SK-N-SH treated with all-trans-retinoic acid at 6 μM for 48 hours (cell line): ENCODE measurements at regions not wholly inside any gene's neighbourhood (a gene's known extent, or its start where the extent isn't known, plus 50 kb on each side); places are given as distances from the start of the nearest gene placed in this dataset.

Experiments used
- ESRRG ChIP-seq: fragments of 250-450 bp; sonication (Bioruptor Pico); IDR thresholded peaks from 2 replicates; pipeline ENCODE4 v1.6.1; 2021; ENCODE audit warnings: mild to moderate bottlenecking
- OSR1 ChIP-seq: fragments of 250-450 bp; sonication (Bioruptor Pico); IDR thresholded peaks from 2 replicates; pipeline ENCODE4 v1.8.0; 2022; ENCODE audit warnings: moderate library complexity, mild to moderate bottlenecking, inconsistent platforms
- PATZ1 ChIP-seq: fragments of 250-450 bp; sonication (Bioruptor Pico); IDR thresholded peaks from 2 replicates; pipeline ENCODE4 v1.8.0; 2020; ENCODE audit warnings: mild to moderate bottlenecking, moderate library complexity, borderline replicate concordance
- PPARA ChIP-seq: fragments of 250-450 bp; sonication (Bioruptor Pico); IDR thresholded peaks from 2 replicates; pipeline ENCODE4 v1.5.0; 2020; ENCODE audit warnings: mild to moderate bottlenecking, borderline replicate concordance
- ZC3H10 ChIP-seq: fragments of 250-450 bp; sonication (Bioruptor Pico); IDR thresholded peaks from 2 replicates; pipeline ENCODE4 v1.5.1; 2021; ENCODE audit warnings: mild to moderate bottlenecking, moderate library complexity
- TF ChIP-seq, protein P1 (sequence below): fragments of 250-450 bp; sonication (Bioruptor Pico); IDR thresholded peaks from 2 replicates; pipeline ENCODE4 v1.5.1; 2020; ENCODE audit warnings: low read depth, mild to moderate bottlenecking, moderate library complexity

- TF ChIP-seq, protein P1, sequence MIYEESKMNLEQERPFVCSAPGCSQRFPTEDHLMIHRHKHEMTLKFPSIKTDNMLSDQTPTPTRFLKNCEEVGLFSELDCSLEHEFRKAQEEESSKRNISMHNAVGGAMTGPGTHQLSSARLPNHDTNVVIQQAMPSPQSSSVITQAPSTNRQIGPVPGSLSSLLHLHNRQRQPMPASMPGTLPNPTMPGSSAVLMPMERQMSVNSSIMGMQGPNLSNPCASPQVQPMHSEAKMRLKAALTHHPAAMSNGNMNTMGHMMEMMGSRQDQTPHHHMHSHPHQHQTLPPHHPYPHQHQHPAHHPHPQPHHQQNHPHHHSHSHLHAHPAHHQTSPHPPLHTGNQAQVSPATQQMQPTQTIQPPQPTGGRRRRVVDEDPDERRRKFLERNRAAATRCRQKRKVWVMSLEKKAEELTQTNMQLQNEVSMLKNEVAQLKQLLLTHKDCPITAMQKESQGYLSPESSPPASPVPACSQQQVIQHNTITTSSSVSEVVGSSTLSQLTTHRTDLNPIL (CRISPR knock-in tag) = no peak
- TF ChIP-seq PPARA (CRISPR knock-in tag) = no peak
- TF ChIP-seq OSR1 (CRISPR knock-in tag) = no peak
- TF ChIP-seq ZC3H10 (CRISPR knock-in tag) = no peak
- no peak for TF ChIP-seq PATZ1 (CRISPR knock-in tag)
- no peak for TF ChIP-seq ESRRG (CRISPR knock-in tag)
Observed at GRCh38 chr5:88092358-88092757, 176.3 kb downstream of the TMEM161B start.
